ENCODE measurements at regions not wholly inside any gene's neighbourhood (a gene's known extent, or its start where the extent isn't known, plus 50 kb on each side); places are given as distances from the start of the nearest gene placed in this dataset.
"Not testable (repeated sequence)": the region's sequence is repeated elsewhere in the genome, so short reads cannot be mapped to it uniquely, and the experiment has no call there.

- no peak for DNase-seq
These were observed 260.0 kb downstream of the GATA3 start for GRCh38 chr10:8314486-8314885.

DNA sequence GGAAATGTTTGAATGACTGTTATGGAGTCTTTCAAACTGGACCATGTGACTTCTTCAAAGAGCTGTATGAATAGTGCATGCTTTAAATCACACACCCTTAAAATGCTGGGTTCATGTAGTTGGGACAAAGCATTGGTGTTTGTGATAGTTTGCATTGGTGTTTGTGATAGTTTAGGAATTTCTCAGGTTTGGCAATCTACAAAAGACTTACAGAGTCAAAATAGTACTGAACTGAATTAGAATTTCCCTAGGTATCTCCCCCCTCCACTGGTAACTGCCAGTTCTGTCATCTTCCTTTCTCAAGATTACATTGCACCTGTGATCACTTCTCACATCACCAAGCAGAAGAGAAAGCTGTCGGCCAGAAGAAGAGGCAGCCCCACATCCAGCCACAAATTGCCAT is 261.1 kb downstream of the GATA3 start:
- no peak for DNase-seq

- no peak for DNase-seq
These were observed 261.8 kb downstream of the GATA3 start for GRCh38 chr10:8316284-8316683.

DNA sequence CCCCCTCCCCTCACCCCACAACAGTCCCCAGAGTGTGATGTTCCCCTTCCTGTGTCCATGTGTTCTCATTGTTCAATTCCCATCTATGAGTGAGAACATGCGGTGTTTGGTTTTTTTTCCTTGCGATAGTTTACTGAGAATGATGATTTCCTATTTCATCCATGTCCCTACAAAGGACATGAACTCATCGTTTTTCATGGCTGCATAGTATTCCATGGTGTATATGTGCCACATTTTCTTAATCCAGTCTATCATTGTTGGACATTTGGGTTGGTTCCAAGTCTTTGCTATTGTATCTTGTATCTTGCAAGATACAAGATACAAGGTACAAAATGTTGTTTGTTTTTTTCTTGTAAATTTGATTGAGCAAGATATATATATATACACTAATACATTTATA is 263.9 kb downstream of the GATA3 start:
- not testable (repeated sequence) for DNase-seq

- no peak for DNase-seq
These were observed 264.5 kb downstream of the GATA3 start for GRCh38 chr10:8318956-8319355.

DNA sequence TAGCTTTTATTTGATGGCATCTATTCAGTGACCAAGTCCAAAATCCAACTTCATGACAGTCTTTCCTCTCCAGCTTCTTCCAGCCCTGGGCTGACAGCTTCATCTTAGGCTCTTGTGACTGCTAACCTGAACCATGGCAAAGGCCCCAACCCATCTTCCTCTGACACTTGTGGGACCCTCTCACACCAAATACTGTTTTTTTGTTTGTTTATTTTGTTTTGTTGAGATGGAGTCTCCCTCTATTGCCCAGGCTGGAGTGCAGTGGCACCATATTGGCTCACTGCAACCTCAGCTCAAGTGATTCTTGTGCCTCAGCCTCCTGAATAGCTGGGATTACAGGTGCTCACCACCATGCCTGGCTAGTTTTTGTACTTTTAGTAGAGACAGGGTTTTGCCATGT is 265.2 kb downstream of the GATA3 start:
- DNase-seq = no peak

DNA sequence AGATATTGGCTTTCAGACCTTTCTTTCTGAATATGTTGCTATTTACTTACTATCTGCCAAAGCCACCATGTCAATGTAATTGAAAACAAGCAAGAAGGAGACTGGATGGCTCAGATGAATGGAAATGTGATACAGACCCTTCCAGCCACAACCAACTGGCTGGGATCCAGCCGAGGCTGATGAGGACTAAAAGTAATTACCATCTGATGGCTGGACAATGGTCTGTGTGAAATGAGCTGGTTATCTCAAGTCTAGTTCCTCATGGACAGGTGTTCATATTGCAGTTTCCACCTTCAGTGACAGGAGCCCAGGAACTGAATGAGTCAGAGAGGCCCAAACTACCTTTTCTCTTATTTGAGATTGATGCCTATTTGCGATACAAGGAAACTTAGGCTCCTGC is 267.5 kb downstream of the GATA3 start:
- DNase-seq = no peak

- DNase-seq = no peak
These were observed 269.1 kb downstream of the GATA3 start for GRCh38 chr10:8323428-8324054.

DNA sequence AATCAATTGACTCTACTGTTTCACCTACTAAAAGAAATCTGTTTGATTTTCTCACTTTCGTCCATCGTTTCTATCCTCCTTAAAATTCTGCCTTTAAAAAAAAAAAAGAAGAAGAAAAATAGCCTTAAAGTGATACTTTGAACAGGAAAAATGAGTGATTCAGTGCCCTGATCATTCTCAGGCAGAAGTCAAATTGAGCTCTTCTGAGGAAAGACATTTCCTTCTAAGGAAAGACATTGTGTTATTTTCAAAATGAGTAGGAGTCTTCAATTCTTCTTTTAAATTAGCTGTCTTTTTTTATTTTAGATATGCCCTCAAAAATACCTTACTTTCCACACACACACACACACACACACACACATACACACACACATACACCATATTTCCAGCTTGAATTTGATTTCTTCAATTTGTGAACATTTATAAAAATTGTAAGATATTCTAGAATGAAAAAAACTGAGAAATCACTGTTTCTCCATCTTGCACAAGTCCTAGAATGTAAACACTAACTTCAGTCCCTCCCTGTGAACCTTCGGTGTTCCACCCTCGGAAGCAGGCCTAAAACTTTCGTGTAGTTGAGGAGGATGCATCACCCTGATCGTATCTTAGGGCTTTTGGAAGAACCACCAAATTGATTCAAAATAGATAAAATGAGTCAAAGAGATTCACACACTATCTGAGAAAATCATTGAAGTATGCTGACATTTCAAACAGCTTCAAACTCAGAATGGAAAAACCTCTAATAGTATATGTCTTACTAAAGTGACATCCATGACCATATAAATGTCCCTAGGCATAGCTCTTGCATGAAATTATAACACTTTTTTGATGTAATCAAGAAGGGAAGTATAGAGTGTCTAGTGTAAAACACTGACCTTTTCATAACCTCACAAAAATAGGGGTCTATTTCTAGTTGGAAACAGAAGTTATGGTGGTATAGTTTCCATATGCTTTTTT is 270.8 kb downstream of the GATA3 start:
- no peak for DNase-seq

GRCh38 chr10:8326396-8327139 is 272.1 kb downstream of the GATA3 start:
- no peak for DNase-seq

- DNase-seq = no peak
These were observed 272.6 kb downstream of the GATA3 start for GRCh38 chr10:8327140-8327423.

- no peak for DNase-seq
These were observed 276.9 kb downstream of the GATA3 start for GRCh38 chr10:8331387-8331786.

DNA sequence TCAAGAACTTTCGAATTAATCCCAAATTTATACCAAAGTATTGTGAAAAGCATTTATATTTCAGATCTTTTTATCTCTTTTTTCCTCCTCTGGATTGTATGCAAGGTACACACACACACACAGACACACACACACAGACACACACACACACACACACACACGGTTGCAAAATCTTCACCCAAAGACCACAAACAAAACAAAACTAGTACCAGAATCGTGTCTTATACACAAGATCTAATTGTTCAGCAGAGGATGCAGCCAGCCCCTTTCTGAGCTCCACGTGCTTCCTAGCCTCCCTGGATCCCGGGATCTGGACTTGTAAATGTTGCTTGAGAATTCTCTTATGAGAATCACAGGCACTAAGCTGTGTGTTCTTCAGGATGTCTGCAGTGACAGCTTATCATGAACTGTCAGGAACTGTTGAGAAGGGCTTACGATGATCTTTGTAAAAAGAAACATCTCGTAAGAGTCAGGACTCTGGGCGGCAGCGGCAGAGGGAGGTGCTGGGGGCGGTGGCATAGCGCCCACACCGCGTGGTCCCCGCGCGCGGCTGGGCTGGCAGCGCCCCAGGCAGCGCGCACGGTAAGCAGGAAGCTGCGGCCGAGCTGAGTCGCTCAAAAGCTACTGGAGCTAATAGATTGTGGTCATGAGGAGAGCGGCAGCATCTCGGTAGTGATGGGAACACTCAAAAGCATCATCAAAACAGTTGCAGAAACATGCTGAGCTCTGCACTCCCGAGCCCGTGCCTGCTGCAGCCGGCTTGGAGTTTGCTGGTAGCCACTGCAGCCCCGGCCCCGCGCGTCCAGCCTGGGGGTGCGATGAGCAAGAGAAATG is 277.6 kb downstream of the GATA3 start:
- peak; percentile 67 for DNase-seq

GRCh38 chr10:8332730-8333111 is 278.2 kb downstream of the GATA3 start:
- DNase-seq = no peak

- DNase-seq = no peak
These were observed 280.1 kb downstream of the GATA3 start for GRCh38 chr10:8334631-8335030.

DNA sequence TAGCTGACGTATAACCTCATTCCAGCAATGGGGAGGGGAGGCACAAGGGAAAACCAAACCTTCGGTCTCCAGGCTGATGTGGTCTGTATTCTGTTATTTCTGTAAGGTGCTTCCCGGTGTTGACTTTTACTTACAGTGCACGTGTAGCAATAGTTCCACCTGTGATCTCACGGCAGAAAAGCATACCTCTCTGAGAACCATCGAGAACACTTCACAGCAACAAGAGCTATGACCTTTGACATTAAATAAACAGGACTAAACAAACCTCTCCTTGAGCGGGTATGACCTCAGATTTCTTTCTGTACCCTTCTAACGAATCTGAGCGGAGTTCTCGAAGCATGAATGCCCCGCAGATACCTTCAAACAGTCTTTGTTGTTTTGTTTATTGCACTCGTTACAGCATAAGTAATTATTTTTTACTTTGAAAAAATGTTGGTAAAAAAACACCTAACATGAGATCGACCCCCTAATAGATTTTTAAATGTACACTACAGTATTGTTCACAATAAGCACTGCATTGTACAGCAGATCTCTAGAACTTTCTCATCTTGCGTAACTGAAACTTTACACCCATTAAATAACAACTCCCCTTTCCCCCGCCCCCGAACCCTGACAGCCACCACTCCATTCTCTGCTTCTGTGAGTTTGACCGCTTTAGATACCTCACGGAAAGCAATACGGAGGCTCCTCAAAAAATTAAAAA is 282.3 kb downstream of the GATA3 start:
- DNase-seq = no peak

DNA sequence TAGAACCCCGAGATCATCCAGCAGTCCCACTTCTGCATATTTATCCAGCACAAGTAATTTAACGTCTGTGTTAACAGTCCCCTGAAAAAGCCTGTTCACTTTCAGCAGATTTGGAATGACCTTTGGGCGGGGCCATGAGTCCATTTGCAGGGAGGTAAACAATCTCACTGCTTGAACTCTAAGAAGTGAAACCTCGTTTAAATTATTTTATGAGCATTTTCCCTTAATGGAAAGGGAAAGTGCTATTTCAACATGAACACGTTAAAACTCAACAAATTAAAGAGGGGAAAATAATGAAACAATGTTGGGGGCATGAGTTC is 282.8 kb downstream of the GATA3 start:
- DNase-seq = no peak

DNA sequence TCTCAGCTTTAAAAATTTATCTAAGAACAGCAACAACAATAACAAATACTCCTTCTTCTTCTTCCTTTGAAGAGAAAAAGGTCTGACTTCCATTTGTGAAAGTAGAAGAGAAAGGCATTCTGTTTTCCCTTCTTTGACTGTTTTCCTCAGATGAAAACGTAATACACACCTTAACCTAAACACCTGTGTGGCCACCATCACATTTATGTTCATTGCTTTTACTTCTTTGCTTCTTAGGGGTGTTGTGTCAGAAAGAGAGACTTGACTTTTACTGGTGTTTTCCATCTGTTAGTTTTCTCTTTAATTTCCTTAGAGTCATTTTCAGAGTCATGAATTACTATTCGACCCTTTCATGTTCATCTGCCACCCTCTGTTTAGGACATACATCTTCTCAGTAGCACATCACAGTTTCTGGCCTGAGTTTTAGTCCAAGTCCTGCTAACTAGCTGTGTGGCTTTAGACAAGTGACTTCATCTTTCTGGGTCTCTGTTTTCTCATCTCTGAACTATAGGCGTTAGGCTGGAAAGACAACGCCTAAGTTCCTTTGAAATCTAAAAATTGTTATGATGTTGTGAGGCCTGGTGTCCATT is 283.8 kb downstream of the GATA3 start:
- DNase-seq = no peak

DNA sequence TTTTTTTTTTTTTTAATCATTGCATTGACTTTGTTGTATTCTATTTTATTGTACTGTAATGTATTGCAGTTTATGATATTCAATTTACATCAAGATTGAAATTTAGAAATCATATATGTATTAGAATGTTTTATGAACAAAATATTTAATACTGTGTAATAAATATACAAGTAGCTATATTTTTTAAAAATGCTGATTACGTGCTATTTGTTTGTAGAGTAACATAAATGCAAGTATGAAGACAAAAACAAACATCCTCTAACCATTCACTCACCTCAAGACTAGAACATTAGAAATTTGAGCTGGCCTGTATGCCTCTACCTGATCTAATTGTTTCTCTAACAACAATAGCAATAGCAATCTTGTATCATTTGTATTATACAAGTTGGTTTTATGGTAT is 290.3 kb downstream of the GATA3 start:
- no peak for DNase-seq

DNA sequence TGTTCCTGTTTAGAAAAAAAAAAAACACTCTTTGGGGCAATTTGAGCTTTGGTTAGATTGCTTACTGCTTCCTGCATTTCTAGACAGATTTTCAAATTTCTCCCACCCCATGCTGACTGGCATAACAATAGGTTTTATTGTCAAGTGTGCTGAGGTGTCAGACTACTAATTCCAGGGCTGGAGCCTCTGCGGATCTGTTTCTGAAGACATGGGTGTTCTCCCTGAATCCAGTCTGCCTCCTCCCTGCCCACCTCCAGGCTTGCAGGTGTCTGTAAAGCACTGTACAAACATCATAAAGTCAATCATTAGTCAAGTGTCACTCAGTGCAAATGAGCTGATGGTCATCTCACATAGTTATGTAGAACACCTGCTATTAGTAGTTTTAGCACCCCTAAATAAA is 292.4 kb downstream of the GATA3 start:
- DNase-seq = no peak

DNA sequence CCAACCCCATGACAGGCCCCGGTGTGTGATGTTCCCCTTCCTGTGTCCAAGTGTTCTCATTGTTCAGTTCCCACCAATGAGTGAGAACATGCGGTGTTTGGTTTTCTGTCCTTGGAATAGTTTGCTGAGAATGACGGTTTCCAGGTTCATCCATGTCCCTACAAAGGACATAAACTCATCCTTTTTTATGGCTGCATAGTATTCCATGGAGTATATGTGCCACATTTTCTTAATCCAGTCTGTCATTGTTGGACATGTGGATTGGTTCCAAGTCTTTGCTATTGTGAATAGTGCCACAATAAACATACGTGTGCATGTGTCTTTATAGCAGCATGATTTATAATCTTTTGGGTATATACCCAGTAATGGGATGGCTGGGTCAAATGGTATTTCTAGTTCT is 293.1 kb downstream of the GATA3 start:
- DNase-seq = not testable (repeated sequence)

GRCh38 chr10:8349610-8350249 is 295.2 kb downstream of the GATA3 start:
- no peak for DNase-seq
